ENCODE measurements at regions not wholly inside any gene's neighbourhood (a gene's known extent, or its start where the extent isn't known, plus 50 kb on each side); places are given as distances from the start of the nearest gene placed in this dataset.

GRCh38 chr14:46384611-46385010, 267.0 kb downstream of the RPL10L start:
- DNase-seq (no peak), ATAC-seq (no peak)
- Histone ChIP-seq H3K4me3 (no peak overlapping the region), H3K36me3 (no peaks in the 10 kb centered on the region), H3K9me3 (peaks cover 0 to 40% (median 0%) of the 10 kb centered on the region in 11 donors), H3K4me1 (no peaks in the 10 kb centered on the region), H3K27me3 (no peaks in the 10 kb centered on the region), H3K27ac (no peak overlapping the region)
- TF ChIP-seq CTCF (IDR thresholded peaks at IDR 0.05), result no peak
- intact Hi-C loops (cut with DNase I), result no loop called here
- WGBS, 2 donors, result 79 to 87% methylated on average over 10 of the region's 10 CpGs

- DNase-seq, result no peak
- no peaks in the 10 kb centered on the region for H3K27me3 ChIP-seq
- H3K27ac ChIP-seq, result no peak overlapping the region
- no peak for TF ChIP-seq CTCF (IDR thresholded peaks at IDR 0.05)
- ATAC-seq, result no peak
- H3K4me1 ChIP-seq, result no peaks in the 10 kb centered on the region
- peaks cover 0 to 34% (median 0%) of the 10 kb centered on the region in 11 donors for H3K9me3 ChIP-seq
- H3K4me3 ChIP-seq, result no peak overlapping the region
- intact Hi-C loops (cut with DNase I), result no loop called here
- no peaks in the 10 kb centered on the region for H3K36me3 ChIP-seq
- WGBS, 2 donors, result 58 to 71% methylated on average over 2 of the region's 2 CpGs
These were observed 269.9 kb downstream of the RPL10L start for GRCh38 chr14:46381674-46382073.

- WGBS, 2 donors, result 90 to 95% methylated on average over 5 of the region's 5 CpGs
These were observed 273.3 kb downstream of the RPL10L start for GRCh38 chr14:46378248-46378647.

GRCh38 chr14:46377305-46377704, 274.3 kb downstream of the RPL10L start:
- WGBS, 2 donors, result 70 to 73% methylated on average over 3 of the region's 3 CpGs
- no peak for ATAC-seq
- H3K4me3 ChIP-seq, result no peak overlapping the region
- H3K27ac ChIP-seq, result no peak overlapping the region
- H3K4me1 ChIP-seq, result no peaks in the 10 kb centered on the region
- no peak for TF ChIP-seq CTCF (IDR thresholded peaks at IDR 0.05)
- no peak for DNase-seq
- no peaks in the 10 kb centered on the region for H3K27me3 ChIP-seq
- no peaks in the 10 kb centered on the region for H3K36me3 ChIP-seq
- peaks cover 0 to 32% (median 3%) of the 10 kb centered on the region in 11 donors for H3K9me3 ChIP-seq
- intact Hi-C loops (cut with DNase I), result no loop called here

More at GRCh38 chr14:46378248-46378647, 273.3 kb downstream of the RPL10L start:
- no peak overlapping the region for H3K4me3 ChIP-seq
- no peaks in the 10 kb centered on the region for H3K36me3 ChIP-seq
- DNase-seq (no peak), ATAC-seq (no peak)
- H3K27me3 ChIP-seq, result no peaks in the 10 kb centered on the region
- H3K9me3 ChIP-seq, result peaks cover 0 to 24% (median 0%) of the 10 kb centered on the region in 11 donors
- H3K27ac ChIP-seq, result no peak overlapping the region
- no peaks in the 10 kb centered on the region for H3K4me1 ChIP-seq
- TF ChIP-seq CTCF (IDR thresholded peaks at IDR 0.05), result no peak
- intact Hi-C loops (cut with DNase I), result no loop called here
